KMS-11 (cell line): ENCODE measurements at regions not wholly inside any gene's neighbourhood (a gene's known extent, or its start where the extent isn't known, plus 50 kb on each side); places are given as distances from the start of the nearest gene placed in this dataset.

Source experiments
- H2AFZ ChIP-seq: fragments of 200-600 bp; sonication (generic); 2 replicates; pipeline ENCODE4 v1.6.1; 2016; ENCODE audit warnings: antibody characterized with exemption, mixed run types, low read depth
- H3K27ac ChIP-seq: fragments of 200-600 bp; sonication (generic); 2 replicates; pipeline ENCODE4 v1.6.1; 2016; ENCODE audit warnings: mild to moderate bottlenecking, mixed run types
- H3K27me3 ChIP-seq: fragments of 200-600 bp; sonication (generic); 2 replicates; pipeline ENCODE4 v1.6.1; 2017; ENCODE audit warnings: mild to moderate bottlenecking, low read depth, mixed run types, moderate library complexity; ENCODE audit not compliant: insufficient read depth
- H3K36me3 ChIP-seq: fragments of 200-600 bp; sonication (generic); 2 replicates; pipeline ENCODE4 v1.6.1; 2017; ENCODE audit warnings: mild to moderate bottlenecking, mixed run types; ENCODE audit not compliant: insufficient read depth
- H3K4me1 ChIP-seq: fragments of 200-600 bp; sonication (generic); 2 replicates; pipeline ENCODE4 v1.6.1; 2016; ENCODE audit warnings: mild to moderate bottlenecking, low read depth, mixed run types; ENCODE audit not compliant: poor library complexity, severe bottlenecking
- H3K4me2 ChIP-seq: fragments of 200-600 bp; sonication (generic); 2 replicates; pipeline ENCODE4 v1.7.0; 2016; ENCODE audit warnings: mild to moderate bottlenecking, mixed run types
- H3K4me3 ChIP-seq: fragments of 200-600 bp; sonication (generic); IDR thresholded peaks from 2 replicates; pipeline ENCODE4 v1.6.1; 2017; ENCODE audit warnings: low read depth, low read length, mixed read lengths; ENCODE audit not compliant: insufficient read depth
- H3K79me2 ChIP-seq: fragments of 200-600 bp; sonication (generic); 2 replicates; pipeline ENCODE4 v1.6.1; 2016; ENCODE audit warnings: low read depth, mixed run types; ENCODE audit not compliant: insufficient read depth
- H3K9ac ChIP-seq: fragments of 200-600 bp; sonication (generic); 2 replicates; pipeline ENCODE4 v1.6.1; 2016; ENCODE audit warnings: mild to moderate bottlenecking, mixed run types
- H4K20me1 ChIP-seq: fragments of 200-600 bp; sonication (generic); 2 replicates; pipeline ENCODE4 v1.6.1; 2016; ENCODE audit warnings: mild to moderate bottlenecking, mixed run types; ENCODE audit not compliant: insufficient read depth
- TF ChIP-seq, protein P1 (sequence below): fragments of 200-600 bp; sonication (generic); conservative IDR thresholded peaks from 2 replicates; pipeline ENCODE4 v1.6.1; 2017; ENCODE audit warnings: low read depth, mild to moderate bottlenecking, antibody characterized with exemption, low read length, moderate library complexity, mixed read lengths

GRCh38 chr4:176432811-176433540 lies 113.2 kb downstream of the SPCS3 start:
- Histone ChIP-seq H3K79me2 (no peaks in the 10 kb centered on the region), H3K36me3 (no peaks in the 10 kb centered on the region), H3K27me3 (no peaks in the 10 kb centered on the region), H3K4me1 (peaks cover 10% of the 10 kb centered on the region), H3K4me2 (no peak overlapping the region), H2AFZ (no peak overlapping the region), H3K4me3 (no peak overlapping the region), H3K9ac (no peak overlapping the region), H3K27ac (no peak overlapping the region), H4K20me1 (no peaks in the 10 kb centered on the region)
- TF ChIP-seq, protein P1, sequence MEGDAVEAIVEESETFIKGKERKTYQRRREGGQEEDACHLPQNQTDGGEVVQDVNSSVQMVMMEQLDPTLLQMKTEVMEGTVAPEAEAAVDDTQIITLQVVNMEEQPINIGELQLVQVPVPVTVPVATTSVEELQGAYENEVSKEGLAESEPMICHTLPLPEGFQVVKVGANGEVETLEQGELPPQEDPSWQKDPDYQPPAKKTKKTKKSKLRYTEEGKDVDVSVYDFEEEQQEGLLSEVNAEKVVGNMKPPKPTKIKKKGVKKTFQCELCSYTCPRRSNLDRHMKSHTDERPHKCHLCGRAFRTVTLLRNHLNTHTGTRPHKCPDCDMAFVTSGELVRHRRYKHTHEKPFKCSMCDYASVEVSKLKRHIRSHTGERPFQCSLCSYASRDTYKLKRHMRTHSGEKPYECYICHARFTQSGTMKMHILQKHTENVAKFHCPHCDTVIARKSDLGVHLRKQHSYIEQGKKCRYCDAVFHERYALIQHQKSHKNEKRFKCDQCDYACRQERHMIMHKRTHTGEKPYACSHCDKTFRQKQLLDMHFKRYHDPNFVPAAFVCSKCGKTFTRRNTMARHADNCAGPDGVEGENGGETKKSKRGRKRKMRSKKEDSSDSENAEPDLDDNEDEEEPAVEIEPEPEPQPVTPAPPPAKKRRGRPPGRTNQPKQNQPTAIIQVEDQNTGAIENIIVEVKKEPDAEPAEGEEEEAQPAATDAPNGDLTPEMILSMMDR: no peak

DNA sequence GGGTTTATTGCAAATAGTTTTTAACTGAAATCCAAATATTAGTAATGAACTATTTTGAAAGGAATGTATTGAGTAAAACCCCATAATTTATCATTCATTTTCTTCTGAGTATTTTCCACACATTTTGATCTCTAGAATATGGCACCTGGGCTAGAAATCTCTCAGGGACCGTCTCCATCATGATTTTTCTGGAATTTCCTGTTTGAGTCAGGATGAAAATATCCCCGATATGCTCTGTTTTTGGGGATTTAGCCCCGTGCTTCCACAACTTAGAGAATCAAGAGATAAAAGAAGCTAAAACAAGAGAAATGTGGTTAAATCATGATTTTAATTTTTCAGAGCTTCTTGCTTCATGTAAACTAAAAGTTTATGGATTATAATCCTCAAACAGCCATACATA lies 114.2 kb downstream of the SPCS3 start:
- TF ChIP-seq, protein P1: no peak
- Histone ChIP-seq H3K36me3 (no peaks in the 10 kb centered on the region), H3K27ac (no peak overlapping the region), H3K79me2 (no peaks in the 10 kb centered on the region), H3K4me2 (no peak overlapping the region), H4K20me1 (no peaks in the 10 kb centered on the region), H3K4me1 (peaks cover 10% of the 10 kb centered on the region), H3K4me3 (no peak overlapping the region), H2AFZ (no peak overlapping the region), H3K27me3 (no peaks in the 10 kb centered on the region), H3K9ac (no peak overlapping the region)

DNA sequence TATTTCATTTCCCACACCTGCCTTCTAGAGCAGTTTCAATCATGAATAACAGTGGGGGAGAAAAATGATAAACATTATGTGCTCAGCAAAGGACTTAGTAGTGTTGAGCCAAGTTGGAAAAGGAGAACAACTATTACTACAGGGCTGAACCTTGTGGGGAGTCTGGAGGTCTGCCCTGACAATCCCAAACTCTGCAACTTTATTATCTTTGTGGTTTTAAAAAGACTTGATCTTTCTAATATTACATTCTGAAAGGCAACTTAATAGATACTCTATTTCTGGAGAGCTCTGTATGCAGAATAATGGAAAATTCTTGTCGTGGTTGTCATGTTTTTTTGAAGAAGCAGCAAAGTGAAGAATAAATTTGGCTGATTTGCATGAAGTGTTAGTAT lies 116.1 kb downstream of the SPCS3 start:
- Histone ChIP-seq H3K27ac (no peak overlapping the region), H3K4me3 (no peak overlapping the region), H3K27me3 (no peaks in the 10 kb centered on the region), H3K36me3 (no peaks in the 10 kb centered on the region), H2AFZ (no peak overlapping the region), H3K79me2 (no peaks in the 10 kb centered on the region), H3K9ac (no peak overlapping the region), H3K4me1 (peaks cover 10% of the 10 kb centered on the region), H4K20me1 (no peaks in the 10 kb centered on the region), H3K4me2 (no peak overlapping the region)
- TF ChIP-seq, protein P1: no peak

DNA sequence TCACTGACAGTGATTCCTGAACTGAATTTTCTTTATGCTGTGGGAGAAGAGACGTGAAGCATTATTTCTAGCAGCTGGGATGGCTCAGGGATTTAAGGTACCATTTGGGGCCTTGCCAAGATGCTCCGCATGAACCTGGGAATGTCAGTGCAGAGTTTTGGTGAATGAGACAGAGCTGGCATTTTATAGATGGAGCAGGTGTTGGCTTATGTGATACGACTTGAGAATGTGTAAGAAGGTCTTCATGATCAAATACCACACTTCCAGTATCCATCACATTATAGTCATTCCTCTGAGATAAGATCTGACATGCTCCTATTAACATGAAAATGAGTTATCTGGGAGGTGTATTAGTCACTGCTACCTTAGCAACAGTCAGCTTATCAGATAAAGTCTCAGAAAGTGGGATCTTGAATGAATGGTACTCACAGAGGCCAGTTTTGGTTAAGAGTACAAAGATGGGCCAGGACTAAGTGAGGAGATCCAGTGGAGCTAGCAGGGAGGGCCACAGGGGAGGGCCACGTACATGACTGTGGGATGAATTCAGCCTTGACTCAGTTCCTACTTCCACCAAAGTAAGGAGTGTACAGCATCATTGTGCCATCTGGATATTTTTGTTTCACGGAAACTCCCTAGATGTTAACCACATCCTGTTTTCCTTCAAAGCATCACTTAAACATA lies 116.7 kb downstream of the SPCS3 start:
- Histone ChIP-seq H3K27ac (no peak overlapping the region), H3K79me2 (no peaks in the 10 kb centered on the region), H3K4me2 (no peak overlapping the region)

More for the DNA sequence above, 116.7 kb downstream of the SPCS3 start:
- no peaks in the 10 kb centered on the region for H3K27me3 ChIP-seq
- H3K4me1 ChIP-seq: peaks cover 10% of the 10 kb centered on the region
- no peaks in the 10 kb centered on the region for H3K36me3 ChIP-seq
- H3K9ac ChIP-seq: no peak overlapping the region
- no peaks in the 10 kb centered on the region for H4K20me1 ChIP-seq
- H2AFZ ChIP-seq: peak overlapping the region; percentile 8; the same call in 1 of the 2 replicates
- H3K4me3 ChIP-seq: no peak overlapping the region
- TF ChIP-seq, protein P1: no peak
